Naive thymus-derived CD8-positive, alpha-beta T cell (primary cell): ENCODE measurements at regions not wholly inside any gene's neighbourhood (a gene's known extent, or its start where the extent isn't known, plus 50 kb on each side); places are given as distances from the start of the nearest gene placed in this dataset.

Experiments used
- ATAC-seq, 2 donors: fragments of 150-1000 bp; cut with Tn5 transposase in 1 of 2; sonication (Bioruptor Pico), chemical (Tn5 transposase) in 1 of 2; 1 replicate in 1 of 2; 2 replicates in 1 of 2; pipeline ENCODE4 v1.10.0; 2021; ENCODE audit warnings: mild to moderate bottlenecking in 2 of 2, moderate library complexity in 2 of 2
- POLR2A ChIA-PET: fragments of 350-600 bp; sonication (Branson Sonifier 250); formaldehyde crosslinking; loops from one replicate; lab custom pipeline; 2021; ENCODE audit warnings: antibody characterized with exemption; lab: Charles Lee
- DNase-seq, 10 donors: peaks; one replicate each; pipeline versions ENCODE4 v3.0.0 to v3.0.0-alpha.2; 2020 to 2022
- H3K27ac Mint-ChIP-seq, 10 donors: one replicate each; pipeline ENCODE4 v1.8.0; 2020 to 2022; ENCODE audit warnings: mild to moderate bottlenecking in 10 of 10, mixed read lengths in 10 of 10, moderate library complexity in 4 of 10, inconsistent platforms in 1 of 10
- H3K27me3 Mint-ChIP-seq, 5 donors: one replicate each; pipeline ENCODE4 v1.8.0; 2021 to 2022; ENCODE audit warnings: mixed read lengths in 5 of 5
- H3K36me3 Mint-ChIP-seq, 3 donors: one replicate each; pipeline ENCODE4 v1.8.0; 2020 to 2022; ENCODE audit warnings: mixed read lengths in 3 of 3, mild to moderate bottlenecking in 2 of 3, inconsistent platforms in 1 of 3
- H3K4me1 Mint-ChIP-seq, 4 donors: one replicate each; pipeline ENCODE4 v1.8.0; 2021 to 2022; ENCODE audit warnings: mixed read lengths in 4 of 4
- H3K4me3 Mint-ChIP-seq, 10 donors: one replicate each; pipeline ENCODE4 v1.8.0; 2020 to 2022; ENCODE audit warnings: mild to moderate bottlenecking in 10 of 10, mixed read lengths in 10 of 10, moderate library complexity in 6 of 10, inconsistent platforms in 1 of 10
- H3K9me3 Mint-ChIP-seq, 9 donors: one replicate each; pipeline ENCODE4 v1.8.0; 2020 to 2022; ENCODE audit warnings: mixed read lengths in 9 of 9, mild to moderate bottlenecking in 3 of 9, inconsistent platforms in 1 of 9, moderate library complexity in 1 of 9

DNA sequence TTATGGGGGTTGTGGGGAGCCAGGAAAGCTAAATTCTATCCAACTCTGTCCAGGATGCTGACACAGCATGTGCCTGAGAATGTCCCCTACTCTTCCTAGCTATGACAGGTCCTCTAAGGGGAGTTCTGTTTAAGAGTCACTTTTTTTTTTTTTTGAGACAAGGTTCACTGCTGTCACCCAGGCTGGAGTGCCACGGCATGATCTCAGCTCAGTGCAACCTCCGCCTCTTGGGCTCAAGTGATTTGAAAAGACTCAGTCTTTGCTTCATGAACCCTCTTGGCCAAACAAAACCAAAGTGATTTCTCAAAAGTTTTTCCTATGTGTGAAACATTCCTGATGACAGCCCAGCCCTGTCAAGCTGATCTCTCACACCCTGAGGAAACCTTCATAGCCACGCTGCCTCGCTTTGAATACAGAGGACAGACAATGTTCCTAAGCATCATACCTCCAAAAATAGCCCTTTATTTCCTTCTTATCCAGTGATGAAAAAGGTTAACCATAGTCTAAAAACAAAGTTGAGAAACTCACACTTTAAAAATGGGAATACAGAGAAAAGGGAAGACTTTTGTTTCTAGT is 105.5 kb upstream of the PROK2 start:
- peaks cover 0 to 21% (median 5%) of the 10 kb centered on the region in 5 donors for H3K27me3 Mint-ChIP-seq
- H3K9me3 Mint-ChIP-seq, result no peaks in the 10 kb centered on the region
- DNase-seq, result no peak
- no peak overlapping the region for H3K27ac Mint-ChIP-seq
- no peaks in the 10 kb centered on the region for H3K36me3 Mint-ChIP-seq
- POLR2A ChIA-PET, result no interaction called here
- ATAC-seq, result no peak
- H3K4me1 Mint-ChIP-seq, result no peaks in the 10 kb centered on the region
- no peak overlapping the region for H3K4me3 Mint-ChIP-seq

DNA sequence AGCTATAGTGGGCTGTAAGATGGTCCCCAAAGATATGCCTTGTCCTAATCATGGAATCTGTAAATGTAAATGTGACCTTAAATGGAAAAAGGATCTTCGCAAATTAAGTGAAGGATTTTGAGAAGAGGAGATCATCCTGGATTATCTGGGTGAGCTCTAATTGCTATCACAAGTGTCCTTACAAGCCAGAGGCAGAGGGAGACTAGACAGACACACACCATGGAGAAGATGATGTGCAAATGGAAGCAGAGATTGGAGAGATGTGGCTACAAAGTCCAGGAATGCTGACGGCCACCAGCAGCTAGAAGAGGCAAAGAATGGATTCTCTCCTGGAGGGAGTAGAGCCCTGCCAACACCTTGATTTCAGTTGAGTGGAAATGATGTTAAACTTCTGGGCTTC is 102.3 kb upstream of the PROK2 start:
- ATAC-seq, result no peak
- Mint-ChIP-seq H3K27ac (no peak overlapping the region), H3K4me1 (no peaks in the 10 kb centered on the region), H3K4me3 (no peak overlapping the region), H3K27me3 (peaks cover 0 to 28% (median 8%) of the 10 kb centered on the region in 5 donors), H3K36me3 (peaks cover 0 to 1% (median 0%) of the 10 kb centered on the region in 3 donors), H3K9me3 (no peaks in the 10 kb centered on the region)
- DNase-seq, result no peak
- POLR2A ChIA-PET, result no interaction called here

DNA sequence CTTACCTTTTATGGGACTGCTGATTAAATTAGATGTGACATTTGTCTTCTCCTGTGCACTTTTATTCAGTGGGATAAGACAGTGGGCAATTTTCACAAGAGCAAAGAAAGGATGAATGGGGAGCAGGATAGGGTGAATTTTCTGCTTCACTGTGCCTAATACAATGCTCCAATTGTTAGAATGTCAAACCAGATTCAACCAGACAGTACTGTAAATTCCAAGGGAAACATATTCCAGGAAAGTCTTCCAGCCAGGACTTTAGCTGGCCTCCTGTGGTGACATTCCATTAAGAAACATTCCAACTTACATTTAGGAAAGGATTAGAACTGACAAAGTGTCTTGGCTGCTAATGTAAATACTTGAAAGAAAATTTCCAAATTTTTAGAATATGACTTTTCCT is 100.1 kb upstream of the PROK2 start:
- H3K27ac Mint-ChIP-seq, result no peak overlapping the region

DNA sequence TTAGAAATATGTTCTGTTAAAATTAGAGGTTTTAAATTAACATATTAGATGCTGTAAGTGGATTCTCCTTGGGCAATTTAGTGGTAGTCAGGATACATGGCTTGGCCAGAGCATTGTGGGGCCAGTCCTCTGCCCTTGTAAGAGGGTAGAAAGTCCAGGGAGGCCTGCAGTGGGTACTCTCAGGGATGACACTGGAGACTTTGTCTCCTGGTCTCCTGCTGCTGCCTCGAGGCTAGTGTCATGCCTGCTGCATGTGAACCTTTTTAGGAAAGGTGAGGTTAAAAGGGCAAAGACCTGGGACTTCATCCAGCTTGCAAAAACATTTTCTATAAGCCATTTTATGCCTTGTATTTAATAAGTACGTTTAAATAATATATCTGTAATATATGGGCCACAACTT is 96.8 kb upstream of the PROK2 start:
- no peak overlapping the region for H3K27ac Mint-ChIP-seq
- H3K4me1 Mint-ChIP-seq, result no peaks in the 10 kb centered on the region
- POLR2A ChIA-PET, result no interaction called here
- H3K36me3 Mint-ChIP-seq, result peaks cover 0 to 1% (median 0%) of the 10 kb centered on the region in 3 donors
- ATAC-seq (no peak), DNase-seq (no peak)
- no peak overlapping the region for H3K4me3 Mint-ChIP-seq
- no peaks in the 10 kb centered on the region for H3K9me3 Mint-ChIP-seq
- H3K27me3 Mint-ChIP-seq, result peaks cover 9 to 40% (median 10%) of the 10 kb centered on the region in 5 donors

More for the DNA sequence above, 100.1 kb upstream of the PROK2 start:
- ATAC-seq, result no peak
- Mint-ChIP-seq H3K36me3 (peaks cover 0 to 1% (median 0%) of the 10 kb centered on the region in 3 donors), H3K9me3 (no peaks in the 10 kb centered on the region), H3K4me1 (no peaks in the 10 kb centered on the region), H3K27me3 (peaks cover 10 to 39% (median 15%) of the 10 kb centered on the region in 5 donors), H3K4me3 (no peak overlapping the region)
- POLR2A ChIA-PET, result no interaction called here
- DNase-seq, result no peak

DNA sequence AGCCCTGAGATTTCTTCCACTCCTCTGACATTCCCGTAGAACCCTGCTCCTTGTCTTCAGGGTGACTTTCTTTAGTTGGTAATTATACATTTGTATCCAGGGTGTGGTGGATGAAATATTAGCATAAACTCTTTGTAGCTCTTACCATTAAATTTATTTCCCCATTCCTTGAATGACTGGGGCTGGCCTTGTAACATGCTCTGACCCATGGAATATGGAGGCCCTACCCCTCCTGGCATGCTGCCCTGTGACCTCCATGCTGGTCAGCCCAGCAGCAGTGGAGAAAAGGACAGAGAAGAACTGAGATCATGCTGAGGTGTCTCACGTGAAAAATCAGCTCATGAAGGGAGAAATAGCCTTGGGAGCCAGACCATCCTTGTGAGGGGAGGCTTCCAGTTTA is 96.1 kb upstream of the PROK2 start:
- POLR2A ChIA-PET, result no interaction called here
- DNase-seq (no peak), ATAC-seq (no peak)
- no peak overlapping the region for H3K4me3 Mint-ChIP-seq
- peaks cover 9 to 38% (median 10%) of the 10 kb centered on the region in 5 donors for H3K27me3 Mint-ChIP-seq
- no peaks in the 10 kb centered on the region for H3K9me3 Mint-ChIP-seq
- H3K27ac Mint-ChIP-seq, result peak overlapping the region in 1 of 10 donors; percentile 38
- H3K36me3 Mint-ChIP-seq, result peaks cover 0 to 1% (median 0%) of the 10 kb centered on the region in 3 donors
- H3K4me1 Mint-ChIP-seq, result no peaks in the 10 kb centered on the region

DNA sequence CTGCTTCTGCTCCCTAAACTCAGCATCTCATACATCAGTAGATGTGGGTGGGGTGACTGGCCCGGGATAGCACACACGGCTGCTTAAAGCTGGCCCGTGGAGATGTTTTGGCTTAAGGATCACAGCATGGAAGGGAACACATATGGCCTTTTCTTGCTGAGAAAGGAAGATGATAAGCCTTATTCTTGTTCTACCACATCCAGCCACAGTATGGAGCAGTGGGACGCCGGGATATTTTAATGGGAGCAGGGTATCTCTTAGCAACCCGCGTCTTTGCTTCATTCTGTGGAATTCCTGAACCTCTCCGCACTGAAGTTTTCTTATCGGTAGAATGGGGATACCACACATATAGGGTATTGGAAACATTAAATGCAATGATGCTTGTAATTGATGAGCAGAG is 94.1 kb upstream of the PROK2 start:
- DNase-seq (no peak), ATAC-seq (no peak)
- H3K27ac Mint-ChIP-seq, result no peak overlapping the region
- H3K4me3 Mint-ChIP-seq, result no peak overlapping the region
- H3K4me1 Mint-ChIP-seq, result peaks cover 0 to 4% (median 2%) of the 10 kb centered on the region in 4 donors
- H3K27me3 Mint-ChIP-seq, result peaks cover 9 to 31% (median 10%) of the 10 kb centered on the region in 5 donors
- POLR2A ChIA-PET, result no interaction called here
- peaks cover 0 to 1% (median 0%) of the 10 kb centered on the region in 3 donors for H3K36me3 Mint-ChIP-seq
- H3K9me3 Mint-ChIP-seq, result no peaks in the 10 kb centered on the region

DNA sequence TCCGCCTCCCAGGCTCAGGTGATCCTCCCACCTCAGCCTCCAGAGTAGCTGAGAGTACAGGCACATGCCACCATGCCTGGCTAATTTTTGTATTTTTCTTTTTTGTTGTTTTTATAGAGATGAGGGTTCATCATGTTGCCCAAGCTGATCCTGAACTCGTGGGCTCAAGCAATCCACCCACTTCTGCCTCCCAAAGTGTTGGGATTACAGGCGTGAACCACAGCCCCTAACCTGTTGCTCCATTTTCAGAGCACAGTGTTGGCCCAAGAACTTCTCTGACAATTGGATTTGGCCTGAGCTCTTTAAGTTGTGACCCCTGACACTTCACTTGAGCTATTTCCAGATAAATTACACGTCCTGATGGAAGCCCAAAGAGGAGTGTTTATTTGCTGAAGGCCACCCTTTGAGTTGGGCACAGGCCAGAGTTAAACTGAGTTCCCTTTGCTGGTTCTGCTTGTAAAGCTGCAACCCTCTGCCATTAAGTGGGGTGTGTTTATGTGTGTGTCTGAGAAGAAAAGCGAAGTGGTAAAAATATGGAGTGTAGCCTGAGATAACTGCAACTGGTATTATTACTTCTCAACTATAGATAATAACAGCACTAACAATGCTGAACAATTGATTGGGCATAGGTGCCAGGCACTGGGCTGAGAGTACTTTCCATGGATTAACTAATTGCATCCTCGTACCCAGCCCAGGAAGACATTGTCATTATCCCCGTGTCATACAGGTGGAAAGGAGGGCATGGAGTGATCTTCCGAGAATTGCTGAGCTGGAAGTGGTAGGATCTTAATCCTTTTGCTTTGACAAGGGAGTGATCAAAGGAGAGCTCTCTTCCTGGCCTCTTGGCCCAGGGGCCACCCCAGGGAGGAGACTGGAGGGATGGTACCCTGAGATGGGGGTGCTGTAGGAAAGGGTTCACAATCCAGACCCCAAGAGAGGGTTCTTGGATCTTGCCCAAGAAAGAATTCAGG is 91.5 kb upstream of the PROK2 start:
- no peaks in the 10 kb centered on the region for H3K9me3 Mint-ChIP-seq
- ATAC-seq (no peak), DNase-seq (no peak)
- H3K27me3 Mint-ChIP-seq, result peaks cover 4 to 23% (median 9%) of the 10 kb centered on the region in 5 donors
- H3K36me3 Mint-ChIP-seq, result no peaks in the 10 kb centered on the region
- POLR2A ChIA-PET, result no interaction called here
- peaks cover 0 to 13% (median 8%) of the 10 kb centered on the region in 4 donors for H3K4me1 Mint-ChIP-seq
- H3K4me3 Mint-ChIP-seq, result no peak overlapping the region
- no peak overlapping the region for H3K27ac Mint-ChIP-seq

DNA sequence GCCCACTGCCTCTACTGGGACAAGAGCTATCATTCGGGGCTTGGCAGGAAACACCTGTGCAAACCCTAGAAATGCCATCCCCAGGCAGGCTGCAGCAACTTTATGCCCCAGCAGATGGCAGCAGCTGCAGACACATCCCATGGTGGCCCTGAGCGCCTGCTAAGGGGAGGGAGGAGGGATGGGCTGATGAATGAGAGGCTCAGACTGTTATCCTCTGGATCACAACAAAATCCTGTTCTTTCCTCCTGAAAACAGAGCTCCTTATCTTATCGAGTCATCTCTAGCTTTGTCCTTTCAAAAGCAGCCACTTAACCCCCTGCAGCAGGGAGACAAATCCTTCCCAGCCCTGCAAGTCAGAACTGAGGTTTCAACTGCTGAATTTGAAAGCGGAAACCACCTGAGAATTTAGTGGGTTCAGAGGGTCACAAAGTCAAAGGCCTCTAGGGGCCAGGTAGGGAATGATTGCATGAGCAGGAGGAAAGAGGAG is 90.6 kb upstream of the PROK2 start:
- Mint-ChIP-seq H3K9me3 (no peaks in the 10 kb centered on the region), H3K27me3 (peaks cover 0 to 15% (median under 1%) of the 10 kb centered on the region in 5 donors), H3K4me1 (peaks cover 0 to 13% (median 8%) of the 10 kb centered on the region in 4 donors), H3K36me3 (no peaks in the 10 kb centered on the region), H3K4me3 (no peak overlapping the region), H3K27ac (no peak overlapping the region)
- ATAC-seq (peak; percentile 96 to 100), DNase-seq (peak; percentile 51 to 85 (median 72))
- POLR2A ChIA-PET, result interaction anchor here (1.2 to 1.4 kb wide), 2 partner anchors 947 to 951 kb away, joined by 3 to 4 read pairs; no protein-coding TSS in a partner anchor

DNA sequence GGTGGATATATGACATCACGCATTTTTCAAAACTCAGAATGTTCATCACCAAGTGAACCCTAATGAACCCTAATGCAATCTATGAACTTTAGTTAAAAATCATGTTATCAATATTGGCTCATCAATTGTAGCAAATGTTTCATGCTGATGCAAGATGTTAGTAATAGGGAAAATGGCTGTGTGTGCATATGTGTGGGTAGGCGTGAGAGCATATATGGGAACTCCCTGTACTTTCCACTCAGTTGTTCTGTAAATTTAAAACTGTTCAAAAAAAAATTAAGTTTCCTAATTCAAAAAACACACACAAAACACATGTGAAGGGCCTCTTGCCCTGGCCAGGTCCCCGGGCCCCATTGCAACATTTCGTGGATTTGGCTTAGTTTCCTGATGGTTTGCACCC is 89.7 kb upstream of the PROK2 start:
- H3K4me1 Mint-ChIP-seq, result peaks cover 0 to 13% (median 8%) of the 10 kb centered on the region in 4 donors
- peaks cover 0 to 13% (median 0%) of the 10 kb centered on the region in 5 donors for H3K27me3 Mint-ChIP-seq
- no peaks in the 10 kb centered on the region for H3K36me3 Mint-ChIP-seq
- H3K27ac Mint-ChIP-seq, result no peak overlapping the region
- no peaks in the 10 kb centered on the region for H3K9me3 Mint-ChIP-seq
- ATAC-seq (no peak), DNase-seq (no peak)
- POLR2A ChIA-PET, result interaction anchor here (1.2 to 1.4 kb wide), 2 partner anchors 948 to 951 kb away, joined by 3 to 4 read pairs; no protein-coding TSS in a partner anchor
- no peak overlapping the region for H3K4me3 Mint-ChIP-seq

DNA sequence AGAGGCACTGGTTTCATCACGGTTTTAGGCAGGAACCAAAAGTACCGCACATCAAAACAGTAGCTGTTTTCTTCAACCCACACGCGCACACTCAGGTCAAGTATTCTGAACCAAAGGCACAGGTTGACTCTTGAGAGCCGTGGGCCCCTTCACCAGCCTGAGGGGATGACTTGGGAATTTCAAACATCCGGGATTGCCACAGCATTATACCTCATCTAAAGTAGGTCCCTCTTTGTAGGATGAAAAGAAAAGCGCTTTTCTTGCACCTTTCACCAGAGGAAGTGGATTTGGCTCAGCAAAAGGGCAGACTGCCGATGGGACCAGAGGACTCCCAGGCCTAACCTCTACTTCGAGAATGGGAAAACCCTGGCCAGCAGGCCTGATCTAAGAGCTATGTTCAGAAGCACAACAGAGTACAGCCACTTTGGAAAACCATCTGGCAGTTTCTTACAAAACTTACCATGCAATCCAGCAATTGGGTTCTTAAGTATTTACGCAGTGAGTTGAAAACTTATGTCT is 88.2 kb upstream of the PROK2 start:
- H3K4me3 Mint-ChIP-seq, result no peak overlapping the region
- POLR2A ChIA-PET, result no interaction called here
- no peak for DNase-seq
- H3K9me3 Mint-ChIP-seq, result peaks cover 0 to 2% (median 0%) of the 10 kb centered on the region in 9 donors
- H3K36me3 Mint-ChIP-seq, result no peaks in the 10 kb centered on the region
- no peak overlapping the region for H3K27ac Mint-ChIP-seq
- peaks cover 0 to 13% (median 8%) of the 10 kb centered on the region in 4 donors for H3K4me1 Mint-ChIP-seq
- peaks cover 0 to 9% (median 0%) of the 10 kb centered on the region in 5 donors for H3K27me3 Mint-ChIP-seq
- no peak for ATAC-seq

DNA sequence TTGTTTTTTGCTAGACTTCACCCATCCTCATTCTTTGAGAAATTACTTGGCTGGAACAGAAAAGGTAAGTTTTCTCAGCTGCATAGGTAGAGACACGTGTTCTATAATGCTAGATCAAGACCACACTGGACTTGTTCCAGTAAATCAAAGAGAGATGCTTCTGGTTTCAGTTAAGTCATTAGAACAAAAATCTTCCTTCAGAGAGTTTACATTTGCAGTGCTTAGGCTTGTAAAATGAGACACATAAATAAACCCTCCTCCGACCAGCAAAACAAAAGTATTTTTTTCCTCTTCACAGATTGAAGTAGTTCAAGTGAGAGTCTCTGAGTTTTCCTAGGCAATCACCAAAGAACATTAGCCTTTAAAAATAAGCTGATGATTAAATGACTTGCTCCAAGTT is 87.3 kb upstream of the PROK2 start:
- ATAC-seq, result no peak
- peaks cover 0 to 5% (median 0%) of the 10 kb centered on the region in 9 donors for H3K9me3 Mint-ChIP-seq
- no peaks in the 10 kb centered on the region for H3K36me3 Mint-ChIP-seq
- POLR2A ChIA-PET, result no interaction called here
- peaks cover 0 to 8% (median 0%) of the 10 kb centered on the region in 5 donors for H3K27me3 Mint-ChIP-seq
- H3K4me3 Mint-ChIP-seq, result peak overlapping the region in 4 of 10 donors; percentile 3 to 48 (median 28)
- peaks cover 0 to 13% (median 8%) of the 10 kb centered on the region in 4 donors for H3K4me1 Mint-ChIP-seq
- no peak for DNase-seq
- H3K27ac Mint-ChIP-seq, result peak overlapping the region in 5 of 10 donors; percentile 0 to 54 (median 25)

DNA sequence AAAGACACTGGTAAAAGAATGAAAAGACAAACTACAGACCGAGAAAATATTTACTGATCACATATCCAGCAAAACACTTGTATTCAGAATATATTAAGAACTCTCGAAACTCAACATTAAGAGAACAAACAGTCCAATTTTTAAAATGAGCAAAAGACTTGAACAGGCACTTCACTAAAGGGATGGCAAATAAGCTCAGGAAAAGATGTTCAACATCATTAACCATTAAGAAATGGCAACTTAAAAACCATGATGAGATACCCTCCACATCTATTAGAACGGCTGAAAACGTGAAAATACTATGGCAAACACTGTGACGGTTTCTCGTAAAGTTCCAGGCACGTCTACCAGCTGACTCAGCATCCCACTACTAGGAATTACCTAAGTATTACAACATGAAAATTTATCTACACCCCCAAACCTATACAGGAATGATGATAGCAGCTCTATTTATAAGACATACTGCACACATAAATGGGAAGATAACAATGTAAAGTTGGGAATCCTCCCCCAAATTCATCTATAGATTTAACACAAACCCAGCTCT is 86.1 kb upstream of the PROK2 start:
- Mint-ChIP-seq H3K27me3 (peaks cover 0 to 8% (median 0%) of the 10 kb centered on the region in 5 donors), H3K4me1 (peaks cover 0 to 13% (median 8%) of the 10 kb centered on the region in 4 donors), H3K4me3 (no peak overlapping the region), H3K27ac (no peak overlapping the region), H3K36me3 (no peaks in the 10 kb centered on the region), H3K9me3 (peaks cover 0 to 5% (median 0%) of the 10 kb centered on the region in 9 donors)
- POLR2A ChIA-PET, result interaction anchor here (0.6 kb wide), 1 partner anchor 399 kb away, joined by 3 read pairs; no protein-coding TSS in a partner anchor
- DNase-seq (no peak), ATAC-seq (no peak)
